Calu3 (cell line): ENCODE measurements at regions not wholly inside any gene's neighbourhood (a gene's known extent, or its start where the extent isn't known, plus 50 kb on each side); places are given as distances from the start of the nearest gene placed in this dataset.

Experiments used
- BruUV-seq: library from RNA; stranded (reverse); fragments of 400-500 nt; replicated peaks from 2 replicates; lab custom pipeline; 2021; lab: Mats Ljungman, UMichigan
- CTCF ChIA-PET: fragments of 300-600 bp; sonication (Branson Sonifier 250); formaldehyde crosslinking; loops from one replicate; lab custom pipeline; 2022; ENCODE audit warnings: antibody characterized with exemption; lab: Charles Lee
- DNase-seq: peaks from one replicate; pipeline ENCODE4 v3.0.0; 2022
- H3K27ac Mint-ChIP-seq: one replicate; pipeline ENCODE4 v1.8.0; 2022; ENCODE audit warnings: mixed read lengths; ENCODE audit not compliant: unreplicated experiment
- H3K27me3 Mint-ChIP-seq: one replicate; pipeline ENCODE4 v1.8.0; 2022; ENCODE audit warnings: mixed read lengths; ENCODE audit not compliant: unreplicated experiment
- H3K36me3 Mint-ChIP-seq: one replicate; pipeline ENCODE4 v1.8.0; 2022; ENCODE audit warnings: mild to moderate bottlenecking, moderate library complexity, mixed read lengths; ENCODE audit not compliant: insufficient read depth, unreplicated experiment
- H3K4me1 Mint-ChIP-seq: one replicate; pipeline ENCODE4 v1.8.0; 2022; ENCODE audit warnings: mild to moderate bottlenecking, low read depth, mixed read lengths; ENCODE audit not compliant: unreplicated experiment
- H3K4me3 Mint-ChIP-seq: one replicate; pipeline ENCODE4 v1.8.0; 2022; ENCODE audit warnings: mild to moderate bottlenecking, low read depth, moderate library complexity, mixed read lengths; ENCODE audit not compliant: unreplicated experiment
- H3K9me3 Mint-ChIP-seq: one replicate; pipeline ENCODE4 v1.8.0; 2022; ENCODE audit warnings: low read depth, mixed read lengths; ENCODE audit not compliant: unreplicated experiment
- CTCF ChIP-seq: fragments of 200-600 bp; IDR thresholded peaks from one replicate; pipeline ENCODE4 v1.8.0; 2022; ENCODE audit warnings: antibody characterized with exemption; ENCODE audit not compliant: unreplicated experiment
- intact Hi-C: fragments of 100-400 bp; cut with micrococcal nuclease; formaldehyde crosslinking; loops from one replicate; pipeline ENCODE4 v1.10.0; 2022; ENCODE audit not compliant: unreplicated experiment

GRCh38 chr5:96196407-96196806 is 234.8 kb upstream of the ELL2 start:
- Mint-ChIP-seq H3K36me3 (no peaks in the 10 kb centered on the region), H3K27me3 (no peaks in the 10 kb centered on the region), H3K9me3 (no peaks in the 10 kb centered on the region), H3K4me3 (no peak overlapping the region), H3K4me1 (peaks cover 52% of the 10 kb centered on the region), H3K27ac (no peak overlapping the region)
- CTCF ChIA-PET, result interaction anchor here (0.5 kb wide), 1 partner anchor 131 kb away, joined by 7 read pairs; no protein-coding TSS in a partner anchor
- TF ChIP-seq CTCF, result no peak
- no peak for DNase-seq
- BruUV-seq, result no TSS peak
- intact Hi-C loops, result no loop called here

- no peak for DNase-seq
- Mint-ChIP-seq H3K9me3 (no peaks in the 10 kb centered on the region), H3K27ac (no peak overlapping the region), H3K36me3 (no peaks in the 10 kb centered on the region), H3K4me1 (peaks cover 52% of the 10 kb centered on the region), H3K27me3 (no peaks in the 10 kb centered on the region), H3K4me3 (no peak overlapping the region)
- CTCF ChIA-PET, result no interaction called here
- intact Hi-C loops, result no loop called here
- no TSS peak for BruUV-seq
- TF ChIP-seq CTCF, result no peak
These were observed 233.5 kb upstream of the ELL2 start for GRCh38 chr5:96195123-96195522.

GRCh38 chr5:96194593-96194992 is 232.9 kb upstream of the ELL2 start:
- Mint-ChIP-seq H3K36me3 (no peaks in the 10 kb centered on the region), H3K4me3 (no peak overlapping the region), H3K4me1 (peaks cover 52% of the 10 kb centered on the region), H3K27me3 (no peaks in the 10 kb centered on the region), H3K27ac (no peak overlapping the region), H3K9me3 (no peaks in the 10 kb centered on the region)
- intact Hi-C loops, result no loop called here
- TF ChIP-seq CTCF, result no peak
- no TSS peak for BruUV-seq
- no peak for DNase-seq
- CTCF ChIA-PET, result no interaction called here

- DNase-seq, result no peak
- no peak overlapping the region for H3K4me3 Mint-ChIP-seq
- H3K27ac Mint-ChIP-seq, result no peak overlapping the region
- H3K36me3 Mint-ChIP-seq, result no peaks in the 10 kb centered on the region
- no peaks in the 10 kb centered on the region for H3K9me3 Mint-ChIP-seq
- H3K4me1 Mint-ChIP-seq, result peaks cover 57% of the 10 kb centered on the region
- no peak for TF ChIP-seq CTCF
- BruUV-seq, result no TSS peak
- no peaks in the 10 kb centered on the region for H3K27me3 Mint-ChIP-seq
- intact Hi-C loops, result no loop called here
- CTCF ChIA-PET, result no interaction called here
These were observed 232.3 kb upstream of the ELL2 start for GRCh38 chr5:96193946-96194345.
